ENCODE measurements at regions not wholly inside any gene's neighbourhood (a gene's known extent, or its start where the extent isn't known, plus 50 kb on each side); places are given as distances from the start of the nearest gene placed in this dataset.

- Histone ChIP-seq H3K27ac (ENCODE audit: low read depth, low read length, poor library complexity, severe bottlenecking) (no peak overlapping the region), H3K9me3 (ENCODE audit: low read depth, low read length, poor library complexity, severe bottlenecking) (peaks cover 11% of the 10 kb centered on the region), H3K27me3 (replicated peaks; ENCODE audit: insufficient read depth, low read depth, low read length, poor library complexity) (no peaks in the 10 kb centered on the region), H3K4me3 (ENCODE audit: low read depth, low read length, poor library complexity, severe bottlenecking) (no peak overlapping the region), H3K4me1 (ENCODE audit: insufficient read depth, low read length, poor library complexity, severe bottlenecking) (no peaks in the 10 kb centered on the region), H3K36me3 (ENCODE audit: insufficient read depth, low read length, poor library complexity, severe bottlenecking) (no peaks in the 10 kb centered on the region)
- ChIA-PET CTCF (no interaction called here), POLR2A (ENCODE audit: low non-redundant PET) (no interaction called here)
- intact Hi-C loops (cut with micrococcal nuclease; ENCODE audit: unreplicated experiment) = no loop called here
- TF ChIP-seq EZH2 (IDR thresholded peaks at IDR 0.05; ENCODE audit: borderline replicate concordance, low read depth, low read length, poor library complexity, severe bottlenecking) = no peak
- no peak for TF ChIP-seq CTCF (conservative IDR thresholded peaks at IDR 0.05; ENCODE audit: low read depth, low read length)
- DNase-seq (ENCODE audit: low spot score) = no peak
- BruUV-seq (replicated peaks) = no TSS peak
Observed at GRCh38 chr9:102202126-102202525, 463.7 kb upstream of the GRIN3A start.

- BruUV-seq (replicated peaks) = no TSS peak
- Histone ChIP-seq H3K27me3 (replicated peaks; ENCODE audit: insufficient read depth, low read depth, low read length, poor library complexity) (no peaks in the 10 kb centered on the region), H3K4me3 (ENCODE audit: low read depth, low read length, poor library complexity, severe bottlenecking) (no peak overlapping the region), H3K36me3 (ENCODE audit: insufficient read depth, low read length, poor library complexity, severe bottlenecking) (no peaks in the 10 kb centered on the region), H3K4me1 (ENCODE audit: insufficient read depth, low read length, poor library complexity, severe bottlenecking) (no peaks in the 10 kb centered on the region), H3K27ac (ENCODE audit: low read depth, low read length, poor library complexity, severe bottlenecking) (no peak overlapping the region), H3K9me3 (ENCODE audit: low read depth, low read length, poor library complexity, severe bottlenecking) (peaks cover 4% of the 10 kb centered on the region)
- TF ChIP-seq CTCF (conservative IDR thresholded peaks at IDR 0.05; ENCODE audit: low read depth, low read length) = no peak
- no peak for TF ChIP-seq EZH2 (IDR thresholded peaks at IDR 0.05; ENCODE audit: borderline replicate concordance, low read depth, low read length, poor library complexity, severe bottlenecking)
- ChIA-PET CTCF (no interaction called here), POLR2A (ENCODE audit: low non-redundant PET) (no interaction called here)
- no peak for DNase-seq (ENCODE audit: low spot score)
- intact Hi-C loops (cut with micrococcal nuclease; ENCODE audit: unreplicated experiment) = no loop called here
Observed at GRCh38 chr9:102185962-102186361, 447.5 kb upstream of the GRIN3A start.

- no peaks in the 10 kb centered on the region for H3K4me1 ChIP-seq (ENCODE audit: insufficient read depth, low read length, poor library complexity, severe bottlenecking)
- H3K9me3 ChIP-seq (ENCODE audit: low read depth, low read length, poor library complexity, severe bottlenecking) = peaks cover 4% of the 10 kb centered on the region
- intact Hi-C loops (cut with micrococcal nuclease; ENCODE audit: unreplicated experiment) = no loop called here
- TF ChIP-seq EZH2 (IDR thresholded peaks at IDR 0.05; ENCODE audit: borderline replicate concordance, low read depth, low read length, poor library complexity, severe bottlenecking) (no peak), CTCF (conservative IDR thresholded peaks at IDR 0.05; ENCODE audit: low read depth, low read length) (no peak)
- no peaks in the 10 kb centered on the region for H3K27me3 ChIP-seq (replicated peaks; ENCODE audit: insufficient read depth, low read depth, low read length, poor library complexity)
- H3K4me3 ChIP-seq (ENCODE audit: low read depth, low read length, poor library complexity, severe bottlenecking) = no peak overlapping the region
- H3K27ac ChIP-seq (ENCODE audit: low read depth, low read length, poor library complexity, severe bottlenecking) = no peak overlapping the region
- ChIA-PET POLR2A (ENCODE audit: low non-redundant PET) (no interaction called here), CTCF (no interaction called here)
- BruUV-seq (replicated peaks) = no TSS peak
- DNase-seq (ENCODE audit: low spot score) = no peak
- no peaks in the 10 kb centered on the region for H3K36me3 ChIP-seq (ENCODE audit: insufficient read depth, low read length, poor library complexity, severe bottlenecking)
Observed at GRCh38 chr9:102185371-102185770, 446.9 kb upstream of the GRIN3A start.
